HEK293 (cell line): ENCODE measurements at regions not wholly inside any gene's neighbourhood (a gene's known extent, or its start where the extent isn't known, plus 50 kb on each side); places are given as distances from the start of the nearest gene placed in this dataset.

Experiments used
- CTCF ChIA-PET: fragments of 350-600 bp; formaldehyde crosslinking; extraction: SDS; loops from one replicate; lab custom pipeline; 2021; ENCODE audit warnings: antibody characterized with exemption; lab: Yijun Ruan, JAX
- POLR2A ChIA-PET: fragments of 300-600 bp; formaldehyde crosslinking; extraction: SDS; loops from one replicate; lab custom pipeline; 2020; ENCODE audit warnings: antibody characterized with exemption, inconsistent platforms; lab: Yijun Ruan, JAX
- H3K27ac ChIP-seq: fragments of 200-500 bp; sonication (Bioruptor generic); 2 replicates; pipeline ENCODE4 v1.5.1; 2014; ENCODE audit warnings: low read depth, low read length, control low read depth, inconsistent platforms; ENCODE audit errors: extremely low read depth
- H3K36me3 ChIP-seq, 2 experiments: fragments of 200-500 bp in 1 of 2; sonication (Bioruptor generic) in 1 of 2; 1 replicate in 1 of 2; 2 replicates in 1 of 2; pipeline ENCODE4 v1.5.1; 2014 to 2017; ENCODE audit warnings: inconsistent platforms in 2 of 2, low read length in 2 of 2; ENCODE audit not compliant: control insufficient read depth in 2 of 2, insufficient read depth in 1 of 2
- H3K4me1 ChIP-seq: fragments of 200-500 bp; sonication (Bioruptor generic); 2 replicates; pipeline ENCODE4 v1.5.1; 2014; ENCODE audit warnings: mild to moderate bottlenecking, low read length, inconsistent platforms; ENCODE audit not compliant: control insufficient read depth, insufficient read depth
- H3K4me3 ChIP-seq: 2 replicates; pipeline ENCODE4 v1.5.1; 2011; ENCODE audit warnings: low read depth, mild to moderate bottlenecking, control low read depth, low read length, moderate library complexity
- H3K9me3 ChIP-seq: fragments of 200-500 bp; sonication (Bioruptor generic); 2 replicates; pipeline ENCODE4 v1.5.1; 2014; ENCODE audit warnings: low read depth, low read length, inconsistent platforms; ENCODE audit not compliant: control insufficient read depth, insufficient read depth
- PRDM1 ChIP-seq: fragments of 450-650 bp; formaldehyde crosslinking; IDR thresholded peaks from 2 replicates; pipeline ENCODE4; 2016; ENCODE audit warnings: missing biosample characterization, missing genetic modification characterization
- ZBTB17 ChIP-seq: fragments of 450-650 bp; formaldehyde crosslinking; IDR thresholded peaks from 2 replicates; pipeline ENCODE4 v1.5.1; 2016; ENCODE audit warnings: missing biosample characterization, missing genetic modification characterization
- ZBTB48 ChIP-seq: fragments of 450-650 bp; formaldehyde crosslinking; IDR thresholded peaks from 2 replicates; pipeline ENCODE4 v1.5.1; 2016; ENCODE audit warnings: missing biosample characterization, missing genetic modification characterization
- ZNF23 ChIP-seq: fragments of 450-650 bp; formaldehyde crosslinking; IDR thresholded peaks from 2 replicates; pipeline ENCODE4 v1.5.1; 2016; ENCODE audit warnings: missing biosample characterization, missing genetic modification characterization, borderline replicate concordance
- ZNF416 ChIP-seq: fragments of 450-650 bp; formaldehyde crosslinking; IDR thresholded peaks from 2 replicates; pipeline ENCODE4 v1.5.1; 2016; ENCODE audit warnings: missing biosample characterization, missing genetic modification characterization
- ZNF501 ChIP-seq: fragments of 450-650 bp; formaldehyde crosslinking; IDR thresholded peaks from 2 replicates; pipeline ENCODE4 v1.5.1; 2016; ENCODE audit warnings: missing biosample characterization, missing genetic modification characterization
- ZNF544 ChIP-seq: fragments of 450-650 bp; formaldehyde crosslinking; IDR thresholded peaks from 2 replicates; pipeline ENCODE4 v1.5.0; 2017; ENCODE audit warnings: missing biosample characterization, missing genetic modification characterization
- ZNF600 ChIP-seq: fragments of 450-650 bp; formaldehyde crosslinking; IDR thresholded peaks from 2 replicates; pipeline ENCODE4 v1.5.1; 2016; ENCODE audit warnings: missing biosample characterization, missing genetic modification characterization
- ZNF624 ChIP-seq: fragments of 450-650 bp; formaldehyde crosslinking; IDR thresholded peaks from 2 replicates; pipeline ENCODE4 v1.5.1; 2017; ENCODE audit warnings: missing biosample characterization, missing genetic modification characterization
- TF ChIP-seq, protein P1 (sequence below): fragments of 450-650 bp; formaldehyde crosslinking; IDR thresholded peaks from 2 replicates; pipeline ENCODE4 v1.5.1; 2016; ENCODE audit warnings: missing biosample characterization, missing genetic modification characterization
- TF ChIP-seq, protein P2 (sequence below): fragments of 450-650 bp; formaldehyde crosslinking; IDR thresholded peaks from 2 replicates; pipeline ENCODE4 v1.5.1; 2016; ENCODE audit warnings: missing biosample characterization, missing genetic modification characterization, low read depth
- TF ChIP-seq, protein P3 (sequence below): fragments of 450-650 bp; formaldehyde crosslinking; IDR thresholded peaks from 2 replicates; pipeline ENCODE4 v1.5.1; 2016; ENCODE audit warnings: missing biosample characterization, missing genetic modification characterization
- TF ChIP-seq, protein P4 (sequence below): fragments of 450-650 bp; formaldehyde crosslinking; IDR thresholded peaks from 2 replicates; pipeline ENCODE4 v1.5.1; 2016; ENCODE audit warnings: missing biosample characterization, missing genetic modification characterization
- TF ChIP-seq, protein P5 (sequence below): fragments of 450-650 bp; formaldehyde crosslinking; IDR thresholded peaks from 2 replicates; pipeline ENCODE4 v1.5.1; 2016; ENCODE audit warnings: missing biosample characterization, missing genetic modification characterization
- TF ChIP-seq, protein P6 (sequence below): fragments of 450-650 bp; formaldehyde crosslinking; IDR thresholded peaks from 2 replicates; pipeline ENCODE4 v1.5.1; 2017; ENCODE audit warnings: missing biosample characterization, missing genetic modification characterization

DNA sequence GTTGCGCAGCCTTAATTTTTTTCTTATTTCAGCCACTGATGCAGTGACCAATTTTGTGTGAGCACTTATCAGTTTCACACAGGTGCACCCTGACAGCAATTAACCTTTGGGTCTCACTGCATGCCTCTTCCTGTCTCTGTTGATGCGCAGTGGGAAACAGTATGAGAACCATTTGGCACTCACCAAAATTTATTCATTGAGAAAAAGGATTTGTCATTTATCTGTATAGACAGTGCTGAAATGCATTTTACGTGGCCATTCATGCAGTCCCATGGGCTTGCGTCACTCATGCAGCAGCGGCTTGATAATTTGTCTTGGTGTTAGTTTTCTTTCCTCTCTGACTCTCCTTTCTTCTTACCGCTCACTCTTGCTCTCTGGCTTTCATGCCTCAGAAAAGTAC lies 157.5 kb downstream of the C12orf75 start:
- CTCF ChIA-PET = no interaction called here
- Histone ChIP-seq H3K36me3 (no peaks in the 10 kb centered on the region), H3K9me3 (no peaks in the 10 kb centered on the region), H3K4me3 (no peak overlapping the region), H3K4me1 (0 out of 2 replicates have a peak, but pooled peaks cover 3% of the 10 kb centered on the region), H3K27ac (no peak overlapping the region)
- TF ChIP-seq PRDM1 (tag by site-specific recombination) = peak; percentile 49
- no peak for TF ChIP-seq ZNF501
- TF ChIP-seq ZNF600 = no peak
- TF ChIP-seq, protein P1, sequence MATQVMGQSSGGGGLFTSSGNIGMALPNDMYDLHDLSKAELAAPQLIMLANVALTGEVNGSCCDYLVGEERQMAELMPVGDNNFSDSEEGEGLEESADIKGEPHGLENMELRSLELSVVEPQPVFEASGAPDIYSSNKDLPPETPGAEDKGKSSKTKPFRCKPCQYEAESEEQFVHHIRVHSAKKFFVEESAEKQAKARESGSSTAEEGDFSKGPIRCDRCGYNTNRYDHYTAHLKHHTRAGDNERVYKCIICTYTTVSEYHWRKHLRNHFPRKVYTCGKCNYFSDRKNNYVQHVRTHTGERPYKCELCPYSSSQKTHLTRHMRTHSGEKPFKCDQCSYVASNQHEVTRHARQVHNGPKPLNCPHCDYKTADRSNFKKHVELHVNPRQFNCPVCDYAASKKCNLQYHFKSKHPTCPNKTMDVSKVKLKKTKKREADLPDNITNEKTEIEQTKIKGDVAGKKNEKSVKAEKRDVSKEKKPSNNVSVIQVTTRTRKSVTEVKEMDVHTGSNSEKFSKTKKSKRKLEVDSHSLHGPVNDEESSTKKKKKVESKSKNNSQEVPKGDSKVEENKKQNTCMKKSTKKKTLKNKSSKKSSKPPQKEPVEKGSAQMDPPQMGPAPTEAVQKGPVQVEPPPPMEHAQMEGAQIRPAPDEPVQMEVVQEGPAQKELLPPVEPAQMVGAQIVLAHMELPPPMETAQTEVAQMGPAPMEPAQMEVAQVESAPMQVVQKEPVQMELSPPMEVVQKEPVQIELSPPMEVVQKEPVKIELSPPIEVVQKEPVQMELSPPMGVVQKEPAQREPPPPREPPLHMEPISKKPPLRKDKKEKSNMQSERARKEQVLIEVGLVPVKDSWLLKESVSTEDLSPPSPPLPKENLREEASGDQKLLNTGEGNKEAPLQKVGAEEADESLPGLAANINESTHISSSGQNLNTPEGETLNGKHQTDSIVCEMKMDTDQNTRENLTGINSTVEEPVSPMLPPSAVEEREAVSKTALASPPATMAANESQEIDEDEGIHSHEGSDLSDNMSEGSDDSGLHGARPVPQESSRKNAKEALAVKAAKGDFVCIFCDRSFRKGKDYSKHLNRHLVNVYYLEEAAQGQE (tag by site-specific recombination) = no peak
- TF ChIP-seq, protein P2, sequence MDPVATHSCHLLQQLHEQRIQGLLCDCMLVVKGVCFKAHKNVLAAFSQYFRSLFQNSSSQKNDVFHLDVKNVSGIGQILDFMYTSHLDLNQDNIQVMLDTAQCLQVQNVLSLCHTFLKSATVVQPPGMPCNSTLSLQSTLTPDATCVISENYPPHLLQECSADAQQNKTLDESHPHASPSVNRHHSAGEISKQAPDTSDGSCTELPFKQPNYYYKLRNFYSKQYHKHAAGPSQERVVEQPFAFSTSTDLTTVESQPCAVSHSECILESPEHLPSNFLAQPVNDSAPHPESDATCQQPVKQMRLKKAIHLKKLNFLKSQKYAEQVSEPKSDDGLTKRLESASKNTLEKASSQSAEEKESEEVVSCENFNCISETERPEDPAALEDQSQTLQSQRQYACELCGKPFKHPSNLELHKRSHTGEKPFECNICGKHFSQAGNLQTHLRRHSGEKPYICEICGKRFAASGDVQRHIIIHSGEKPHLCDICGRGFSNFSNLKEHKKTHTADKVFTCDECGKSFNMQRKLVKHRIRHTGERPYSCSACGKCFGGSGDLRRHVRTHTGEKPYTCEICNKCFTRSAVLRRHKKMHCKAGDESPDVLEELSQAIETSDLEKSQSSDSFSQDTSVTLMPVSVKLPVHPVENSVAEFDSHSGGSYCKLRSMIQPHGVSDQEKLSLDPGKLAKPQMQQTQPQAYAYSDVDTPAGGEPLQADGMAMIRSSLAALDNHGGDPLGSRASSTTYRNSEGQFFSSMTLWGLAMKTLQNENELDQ = no peak
- TF ChIP-seq ZBTB48 (tag by site-specific recombination) = no peak
- TF ChIP-seq ZNF23 = no peak
- no peak for TF ChIP-seq ZNF624
- TF ChIP-seq ZNF416 (tag by site-specific recombination) = no peak
- POLR2A ChIA-PET = no interaction called here

DNA sequence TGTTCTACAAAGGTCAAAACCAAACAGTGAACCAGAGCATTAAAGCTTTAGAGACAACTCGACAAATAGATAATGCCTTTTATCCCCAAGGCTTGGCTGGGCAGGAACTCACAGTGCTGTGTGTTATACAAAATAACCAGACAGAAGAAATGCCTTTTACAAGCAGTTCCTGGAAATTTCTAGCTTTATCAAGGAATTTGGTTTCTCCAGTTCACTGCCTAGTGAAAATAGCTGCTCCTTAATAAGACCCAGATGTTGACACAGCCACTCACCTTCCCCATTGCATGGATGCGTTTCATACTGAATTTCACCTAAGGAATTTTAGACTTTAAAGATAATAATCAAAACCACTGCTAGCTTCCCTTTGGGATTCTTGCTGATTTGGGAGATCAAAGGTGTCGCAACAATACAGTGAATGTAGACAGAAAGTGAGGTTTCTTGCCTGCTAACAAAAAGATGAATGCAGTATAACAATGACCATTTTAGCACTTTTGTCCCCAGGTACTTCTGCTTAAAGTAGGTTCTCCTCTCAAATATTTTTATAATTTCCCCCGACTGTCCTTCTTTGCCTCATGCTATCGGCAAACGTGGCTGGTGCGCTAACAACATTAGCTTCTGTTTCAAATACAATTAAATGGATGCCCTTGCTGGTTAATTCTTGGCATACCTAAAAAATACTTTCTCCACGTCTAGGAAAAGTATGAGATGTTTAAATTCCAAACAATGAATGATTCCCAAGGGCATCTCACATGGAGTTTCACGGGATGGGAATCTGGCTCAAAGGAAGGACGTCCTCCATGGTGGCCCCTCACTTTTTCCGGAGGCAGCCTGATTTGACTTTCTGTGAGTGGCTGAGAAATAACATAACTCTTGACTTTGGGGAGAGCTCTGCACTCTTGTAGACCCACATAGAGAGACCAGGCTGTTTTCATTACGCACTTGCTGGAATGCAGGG lies 162.4 kb downstream of the C12orf75 start:
- H3K27ac ChIP-seq = no peak overlapping the region
- CTCF ChIA-PET = interaction anchor here (1.2 kb wide), 1 partner anchor 73 kb away, joined by 3 read pairs; no protein-coding TSS in a partner anchor
- 0 out of 2 replicates have a peak, but pooled peaks cover 2% of the 10 kb centered on the region for H3K4me1 ChIP-seq
- TF ChIP-seq, protein P3, sequence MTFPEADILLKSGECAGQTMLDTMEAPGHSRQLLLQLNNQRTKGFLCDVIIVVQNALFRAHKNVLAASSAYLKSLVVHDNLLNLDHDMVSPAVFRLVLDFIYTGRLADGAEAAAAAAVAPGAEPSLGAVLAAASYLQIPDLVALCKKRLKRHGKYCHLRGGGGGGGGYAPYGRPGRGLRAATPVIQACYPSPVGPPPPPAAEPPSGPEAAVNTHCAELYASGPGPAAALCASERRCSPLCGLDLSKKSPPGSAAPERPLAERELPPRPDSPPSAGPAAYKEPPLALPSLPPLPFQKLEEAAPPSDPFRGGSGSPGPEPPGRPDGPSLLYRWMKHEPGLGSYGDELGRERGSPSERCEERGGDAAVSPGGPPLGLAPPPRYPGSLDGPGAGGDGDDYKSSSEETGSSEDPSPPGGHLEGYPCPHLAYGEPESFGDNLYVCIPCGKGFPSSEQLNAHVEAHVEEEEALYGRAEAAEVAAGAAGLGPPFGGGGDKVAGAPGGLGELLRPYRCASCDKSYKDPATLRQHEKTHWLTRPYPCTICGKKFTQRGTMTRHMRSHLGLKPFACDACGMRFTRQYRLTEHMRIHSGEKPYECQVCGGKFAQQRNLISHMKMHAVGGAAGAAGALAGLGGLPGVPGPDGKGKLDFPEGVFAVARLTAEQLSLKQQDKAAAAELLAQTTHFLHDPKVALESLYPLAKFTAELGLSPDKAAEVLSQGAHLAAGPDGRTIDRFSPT (tag by site-specific recombination) = no peak
- TF ChIP-seq, protein P2 = no peak
- TF ChIP-seq ZBTB17 (tag by site-specific recombination) = no peak
- TF ChIP-seq, protein P4, sequence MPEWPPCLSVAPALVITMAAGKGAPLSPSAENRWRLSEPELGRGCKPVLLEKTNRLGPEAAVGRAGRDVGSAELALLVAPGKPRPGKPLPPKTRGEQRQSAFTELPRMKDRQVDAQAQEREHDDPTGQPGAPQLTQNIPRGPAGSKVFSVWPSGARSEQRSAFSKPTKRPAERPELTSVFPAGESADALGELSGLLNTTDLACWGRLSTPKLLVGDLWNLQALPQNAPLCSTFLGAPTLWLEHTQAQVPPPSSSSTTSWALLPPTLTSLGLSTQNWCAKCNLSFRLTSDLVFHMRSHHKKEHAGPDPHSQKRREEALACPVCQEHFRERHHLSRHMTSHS (tag by site-specific recombination) = no peak
- TF ChIP-seq, protein P5, sequence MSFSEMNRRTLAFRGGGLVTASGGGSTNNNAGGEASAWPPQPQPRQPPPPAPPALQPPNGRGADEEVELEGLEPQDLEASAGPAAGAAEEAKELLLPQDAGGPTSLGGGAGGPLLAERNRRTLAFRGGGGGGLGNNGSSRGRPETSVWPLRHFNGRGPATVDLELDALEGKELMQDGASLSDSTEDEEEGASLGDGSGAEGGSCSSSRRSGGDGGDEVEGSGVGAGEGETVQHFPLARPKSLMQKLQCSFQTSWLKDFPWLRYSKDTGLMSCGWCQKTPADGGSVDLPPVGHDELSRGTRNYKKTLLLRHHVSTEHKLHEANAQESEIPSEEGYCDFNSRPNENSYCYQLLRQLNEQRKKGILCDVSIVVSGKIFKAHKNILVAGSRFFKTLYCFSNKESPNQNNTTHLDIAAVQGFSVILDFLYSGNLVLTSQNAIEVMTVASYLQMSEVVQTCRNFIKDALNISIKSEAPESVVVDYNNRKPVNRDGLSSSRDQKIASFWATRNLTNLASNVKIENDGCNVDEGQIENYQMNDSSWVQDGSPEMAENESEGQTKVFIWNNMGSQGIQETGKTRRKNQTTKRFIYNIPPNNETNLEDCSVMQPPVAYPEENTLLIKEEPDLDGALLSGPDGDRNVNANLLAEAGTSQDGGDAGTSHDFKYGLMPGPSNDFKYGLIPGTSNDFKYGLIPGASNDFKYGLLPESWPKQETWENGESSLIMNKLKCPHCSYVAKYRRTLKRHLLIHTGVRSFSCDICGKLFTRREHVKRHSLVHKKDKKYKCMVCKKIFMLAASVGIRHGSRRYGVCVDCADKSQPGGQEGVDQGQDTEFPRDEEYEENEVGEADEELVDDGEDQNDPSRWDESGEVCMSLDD (tag by site-specific recombination) = no peak
- TF ChIP-seq ZNF544 (tag by site-specific recombination) = no peak
- TF ChIP-seq, protein P6, sequence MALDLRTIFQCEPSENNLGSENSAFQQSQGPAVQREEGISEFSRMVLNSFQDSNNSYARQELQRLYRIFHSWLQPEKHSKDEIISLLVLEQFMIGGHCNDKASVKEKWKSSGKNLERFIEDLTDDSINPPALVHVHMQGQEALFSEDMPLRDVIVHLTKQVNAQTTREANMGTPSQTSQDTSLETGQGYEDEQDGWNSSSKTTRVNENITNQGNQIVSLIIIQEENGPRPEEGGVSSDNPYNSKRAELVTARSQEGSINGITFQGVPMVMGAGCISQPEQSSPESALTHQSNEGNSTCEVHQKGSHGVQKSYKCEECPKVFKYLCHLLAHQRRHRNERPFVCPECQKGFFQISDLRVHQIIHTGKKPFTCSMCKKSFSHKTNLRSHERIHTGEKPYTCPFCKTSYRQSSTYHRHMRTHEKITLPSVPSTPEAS (tag by site-specific recombination) = no peak

More for the DNA sequence above, 162.4 kb downstream of the C12orf75 start:
- no peak overlapping the region for H3K4me3 ChIP-seq
- POLR2A ChIA-PET = no interaction called here
- no peaks in the 10 kb centered on the region for H3K9me3 ChIP-seq
- H3K36me3 ChIP-seq = no peaks in the 10 kb centered on the region
